ENCODE measurements at regions not wholly inside any gene's neighbourhood (a gene's known extent, or its start where the extent isn't known, plus 50 kb on each side); places are given as distances from the start of the nearest gene placed in this dataset.

DNA sequence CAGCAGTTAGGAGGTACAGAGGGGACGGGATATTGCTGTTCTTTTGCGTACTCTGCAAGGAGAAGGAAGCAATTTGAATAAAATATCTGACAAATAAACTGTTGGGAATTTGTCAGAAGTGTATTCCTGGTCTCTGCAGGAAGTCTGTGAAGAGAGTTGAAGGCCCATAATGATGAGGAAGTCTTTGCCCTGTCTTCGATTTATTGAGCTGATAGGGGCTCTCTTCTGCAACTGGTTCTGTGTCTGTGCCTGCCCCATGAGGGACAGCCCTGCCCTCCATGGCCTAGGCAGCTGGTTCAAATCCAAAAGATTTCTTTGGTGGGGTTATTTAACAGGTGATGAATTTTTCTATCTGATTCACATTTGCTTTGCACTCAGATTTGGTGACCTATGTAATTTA, 339.7 kb upstream of the EDNRB start:
- DNase-seq: no peak
- Histone ChIP-seq H3K27ac (no peak overlapping the region), H3K27me3 (no peaks in the 10 kb centered on the region), H3K36me3 (replicated peaks in 1 of 2; ENCODE audit: insufficient read depth in 1 of 2, low read depth in 2 of 2) (no peaks in the 10 kb centered on the region), H3K4me1 (no peaks in the 10 kb centered on the region), H3K4me3 (no peak overlapping the region), H3K9me3 (no peaks in the 10 kb centered on the region)
- 21 to 30% methylated on average over 3 of the region's 3 CpGs for WGBS, 2 donors
- intact Hi-C loops (cut with DNase I): no loop called here
- TF ChIP-seq, protein P1, sequence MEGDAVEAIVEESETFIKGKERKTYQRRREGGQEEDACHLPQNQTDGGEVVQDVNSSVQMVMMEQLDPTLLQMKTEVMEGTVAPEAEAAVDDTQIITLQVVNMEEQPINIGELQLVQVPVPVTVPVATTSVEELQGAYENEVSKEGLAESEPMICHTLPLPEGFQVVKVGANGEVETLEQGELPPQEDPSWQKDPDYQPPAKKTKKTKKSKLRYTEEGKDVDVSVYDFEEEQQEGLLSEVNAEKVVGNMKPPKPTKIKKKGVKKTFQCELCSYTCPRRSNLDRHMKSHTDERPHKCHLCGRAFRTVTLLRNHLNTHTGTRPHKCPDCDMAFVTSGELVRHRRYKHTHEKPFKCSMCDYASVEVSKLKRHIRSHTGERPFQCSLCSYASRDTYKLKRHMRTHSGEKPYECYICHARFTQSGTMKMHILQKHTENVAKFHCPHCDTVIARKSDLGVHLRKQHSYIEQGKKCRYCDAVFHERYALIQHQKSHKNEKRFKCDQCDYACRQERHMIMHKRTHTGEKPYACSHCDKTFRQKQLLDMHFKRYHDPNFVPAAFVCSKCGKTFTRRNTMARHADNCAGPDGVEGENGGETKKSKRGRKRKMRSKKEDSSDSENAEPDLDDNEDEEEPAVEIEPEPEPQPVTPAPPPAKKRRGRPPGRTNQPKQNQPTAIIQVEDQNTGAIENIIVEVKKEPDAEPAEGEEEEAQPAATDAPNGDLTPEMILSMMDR (IDR thresholded peaks at IDR 0.05): no peak
- TF ChIP-seq POLR2A (IDR thresholded peaks at IDR 0.05): no peak
- ATAC-seq: no peak

DNA sequence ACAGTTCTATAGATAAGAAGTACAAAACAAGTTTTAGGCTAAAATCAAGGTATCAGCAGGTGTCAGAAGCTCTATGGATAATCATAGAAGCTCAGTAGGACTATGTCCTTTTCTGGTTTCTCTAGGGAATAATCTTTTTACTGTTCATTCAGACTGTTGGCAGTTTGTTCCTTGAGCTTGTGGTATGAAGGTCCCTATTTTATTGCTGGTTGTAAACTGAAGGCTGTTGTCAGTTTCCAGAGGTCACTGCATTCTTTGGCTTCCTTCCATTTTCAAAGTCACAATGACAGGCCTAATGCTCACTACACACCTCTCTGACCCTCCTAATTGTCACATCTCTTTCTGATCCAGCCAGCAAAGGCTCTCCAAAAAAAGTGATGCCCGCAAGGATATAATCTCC, 337.9 kb upstream of the EDNRB start:
- H3K9me3 ChIP-seq: no peaks in the 10 kb centered on the region
- intact Hi-C loops (cut with DNase I): no loop called here
- 48 to 64% methylated on average over 1 of the region's 1 CpG for whole genome bisulfite sequencing, 2 donors
- no peak overlapping the region for H3K4me3 ChIP-seq
- TF ChIP-seq POLR2A (IDR thresholded peaks at IDR 0.05): no peak
- TF ChIP-seq, protein P1 (IDR thresholded peaks at IDR 0.05): no peak
- ATAC-seq (no peak), DNase-seq (no peak)
- H3K4me1 ChIP-seq: no peaks in the 10 kb centered on the region
- H3K27ac ChIP-seq: no peak overlapping the region
- H3K27me3 ChIP-seq: no peaks in the 10 kb centered on the region
- no peaks in the 10 kb centered on the region for H3K36me3 ChIP-seq (replicated peaks in 1 of 2; ENCODE audit: insufficient read depth in 1 of 2, low read depth in 2 of 2)

DNA sequence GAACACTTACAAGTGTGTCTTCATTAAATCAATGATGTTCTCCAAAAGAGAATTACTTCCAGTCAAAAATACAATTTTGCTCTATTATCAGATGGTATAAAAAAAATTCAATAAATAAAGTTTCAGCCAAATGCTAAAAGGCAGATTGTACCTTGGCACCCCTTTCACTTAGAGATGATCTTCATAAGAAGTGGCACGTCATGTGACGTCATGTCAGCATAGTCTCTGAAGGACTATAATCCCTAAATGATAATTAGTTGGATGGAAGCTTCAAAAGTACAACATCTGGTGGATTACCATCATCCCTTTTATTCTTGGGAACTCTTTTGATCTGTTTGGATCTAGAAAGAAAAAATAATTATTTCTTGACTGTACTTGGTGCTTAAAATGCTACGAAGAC, 335.5 kb upstream of the EDNRB start:
- H3K27me3 ChIP-seq: no peaks in the 10 kb centered on the region
- no peak overlapping the region for H3K27ac ChIP-seq
- no peaks in the 10 kb centered on the region for H3K4me1 ChIP-seq
- no peak overlapping the region for H3K4me3 ChIP-seq
- no peaks in the 10 kb centered on the region for H3K36me3 ChIP-seq (replicated peaks in 1 of 2; ENCODE audit: insufficient read depth in 1 of 2, low read depth in 2 of 2)
- whole genome bisulfite sequencing, 2 donors: 74 to 76% methylated on average over 3 of the region's 3 CpGs
- H3K9me3 ChIP-seq: no peaks in the 10 kb centered on the region
- ATAC-seq: no peak
- TF ChIP-seq, protein P1 (IDR thresholded peaks at IDR 0.05): no peak
- TF ChIP-seq POLR2A (IDR thresholded peaks at IDR 0.05): no peak
- no peak for DNase-seq
- intact Hi-C loops (cut with DNase I): no loop called here

DNA sequence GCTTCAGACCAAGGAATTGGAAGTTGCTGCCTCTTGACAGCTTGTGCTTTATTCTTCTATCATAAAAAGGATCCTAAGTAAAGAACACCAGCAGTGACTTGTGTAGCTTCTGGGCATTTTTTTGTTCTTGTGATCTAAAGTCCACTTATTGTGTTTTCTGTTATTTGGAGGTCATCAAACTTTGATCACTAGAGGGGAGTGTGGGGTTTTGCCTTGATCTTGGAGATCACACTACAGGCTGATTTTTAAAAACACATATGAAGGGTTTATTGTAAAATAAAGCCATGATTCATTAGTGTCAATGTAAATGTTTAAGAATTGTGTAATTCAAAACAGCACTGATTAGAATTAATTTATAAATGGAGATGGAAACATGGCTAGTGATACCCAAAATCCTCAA, 328.7 kb upstream of the EDNRB start:
- Histone ChIP-seq H3K27me3 (no peaks in the 10 kb centered on the region), H3K4me1 (no peaks in the 10 kb centered on the region), H3K9me3 (no peaks in the 10 kb centered on the region), H3K27ac (no peak overlapping the region), H3K36me3 (replicated peaks in 1 of 2; ENCODE audit: insufficient read depth in 1 of 2, low read depth in 2 of 2) (no peaks in the 10 kb centered on the region), H3K4me3 (no peak overlapping the region)
- ATAC-seq (no peak), DNase-seq (no peak)
- TF ChIP-seq POLR2A (IDR thresholded peaks at IDR 0.05): no peak
- TF ChIP-seq, protein P1 (IDR thresholded peaks at IDR 0.05): no peak
- intact Hi-C loops (cut with DNase I): no loop called here

DNA sequence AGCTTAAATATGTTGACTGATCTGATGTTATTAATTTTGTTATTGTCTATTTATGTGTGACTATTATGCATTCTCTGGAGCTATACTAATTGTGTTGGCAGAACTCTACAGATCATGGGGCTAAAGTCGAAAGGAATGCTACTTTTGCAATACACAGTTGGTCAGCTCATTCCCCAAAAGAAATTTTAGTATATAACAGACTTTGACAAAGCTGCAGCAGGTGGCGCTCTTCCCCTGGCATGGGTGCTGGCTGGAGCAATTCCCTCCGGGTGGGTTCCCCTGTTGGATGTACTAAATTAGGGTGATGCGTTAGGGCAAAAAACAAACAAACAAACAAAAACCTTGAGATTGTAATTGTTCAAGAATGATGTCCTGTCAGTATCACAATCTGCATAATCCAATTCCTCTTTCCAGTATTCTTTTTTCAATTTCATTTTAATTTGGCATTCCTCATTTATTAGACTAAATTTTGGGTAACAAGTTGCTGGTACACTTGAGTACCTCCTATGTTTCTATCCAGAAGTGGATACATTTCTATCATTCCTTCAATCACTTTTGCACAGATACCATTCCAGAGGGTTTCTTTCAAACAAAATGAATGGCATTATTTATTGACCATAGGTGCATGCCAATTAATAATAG, 322.8 kb upstream of the EDNRB start:
- H3K27me3 ChIP-seq: no peaks in the 10 kb centered on the region
- TF ChIP-seq POLR2A (IDR thresholded peaks at IDR 0.05): no peak
- TF ChIP-seq, protein P1 (IDR thresholded peaks at IDR 0.05): peak in 3 of 7 experiments; percentile 12 to 28 (median 25)
- intact Hi-C loops (cut with DNase I): no loop called here
- DNase-seq (peak in 3 of 4 donors; percentile 3 to 16 (median 13)), ATAC-seq (no peak)
- H3K9me3 ChIP-seq: no peaks in the 10 kb centered on the region
- H3K36me3 ChIP-seq (replicated peaks in 1 of 2; ENCODE audit: insufficient read depth in 1 of 2, low read depth in 2 of 2): no peaks in the 10 kb centered on the region
- H3K4me3 ChIP-seq: no peak overlapping the region
- H3K4me1 ChIP-seq: no peaks in the 10 kb centered on the region
- 3 to 4% methylated on average over 4 of the region's 4 CpGs for WGBS, 2 donors
- no peak overlapping the region for H3K27ac ChIP-seq

All from body of pancreas (tissue), 4 donors.